Gastroesophageal sphincter (tissue), 4 donors: ENCODE measurements at regions not wholly inside any gene's neighbourhood (a gene's known extent, or its start where the extent isn't known, plus 50 kb on each side); places are given as distances from the start of the nearest gene placed in this dataset.
A peak's percentile ranks its signal among the peaks of the same experiment; 100 is the strongest.

ENCODE experiments used
- ATAC-seq: fragments of 150-250 bp; one replicate; pipeline ENCODE4 v1.9.1; 2016; ENCODE audit warnings: mild to moderate bottlenecking, moderate library complexity
- H3K27ac ChIP-seq, 4 donors: fragments of 200-600 bp; sonication (generic) in 3 of 4; 1 replicate in 3 of 4; 2 replicates in 1 of 4; pipeline ENCODE4 v1.5.1; 2016 to 2019
- H3K27me3 ChIP-seq: fragments of 200-600 bp; sonication (generic); one replicate; pipeline ENCODE4 v1.5.1; 2019
- H3K36me3 ChIP-seq, 2 donors: fragments of 200-600 bp; sonication (generic); one replicate each; pipeline ENCODE4 v1.5.1; 2019; ENCODE audit warnings: control low read depth in 1 of 2
- H3K4me1 ChIP-seq, 3 donors: fragments of 200-600 bp; sonication (generic); 1 replicate in 2 of 3; 2 replicates in 1 of 3; pipeline ENCODE4 v1.5.1; 2016 to 2019; ENCODE audit warnings: control low read depth in 2 of 3
- H3K4me3 ChIP-seq, 2 donors: fragments of 200-600 bp; sonication (generic); one replicate each; pipeline ENCODE4 v1.5.1; 2019; ENCODE audit warnings: mild to moderate bottlenecking in 1 of 2, moderate library complexity in 1 of 2
- H3K9me3 ChIP-seq, 3 donors: fragments of 200-600 bp; sonication (generic); one replicate each; pipeline ENCODE4 v1.5.1; 2017 to 2019; ENCODE audit warnings: control low read depth in 2 of 3
- EP300 ChIP-seq: sonication (generic); formaldehyde crosslinking; IDR thresholded peaks from one replicate; pipeline ENCODE4 v1.6.1; 2017; ENCODE audit warnings: antibody characterized with exemption, mild to moderate bottlenecking
- POLR2A ChIP-seq, 2 donors: fragments of 450-650 bp; IDR thresholded peaks; one replicate each; pipeline ENCODE4 v1.6.1; 2017; ENCODE audit warnings: antibody characterized with exemption in 2 of 2, mild to moderate bottlenecking in 2 of 2, moderate library complexity in 1 of 2
- POLR2AphosphoS5 ChIP-seq: sonication (generic); formaldehyde crosslinking; IDR thresholded peaks from one replicate; pipeline ENCODE4 v1.6.1; 2017; ENCODE audit warnings: antibody characterized with exemption
- WGBS, 2 donors: methylation state at CpG; one replicate each; pipeline ENCODE4 v1.1.5; 2018; ENCODE audit warnings: low coverage in 1 of 2; 5-methylcytosine and 5-hydroxymethylcytosine counted together
- TF ChIP-seq, protein P1 (sequence below), 4 experiments: fragments of 200-600 bp in 2 of 4; fragments of 450-650 bp in 2 of 4; sonication (generic) in 1 of 4; IDR thresholded peaks; one replicate each; pipeline ENCODE4 v1.5.1; 2017 to 2019; ENCODE audit warnings: antibody characterized with exemption in 4 of 4, mild to moderate bottlenecking in 2 of 4, moderate library complexity in 2 of 4

DNA sequence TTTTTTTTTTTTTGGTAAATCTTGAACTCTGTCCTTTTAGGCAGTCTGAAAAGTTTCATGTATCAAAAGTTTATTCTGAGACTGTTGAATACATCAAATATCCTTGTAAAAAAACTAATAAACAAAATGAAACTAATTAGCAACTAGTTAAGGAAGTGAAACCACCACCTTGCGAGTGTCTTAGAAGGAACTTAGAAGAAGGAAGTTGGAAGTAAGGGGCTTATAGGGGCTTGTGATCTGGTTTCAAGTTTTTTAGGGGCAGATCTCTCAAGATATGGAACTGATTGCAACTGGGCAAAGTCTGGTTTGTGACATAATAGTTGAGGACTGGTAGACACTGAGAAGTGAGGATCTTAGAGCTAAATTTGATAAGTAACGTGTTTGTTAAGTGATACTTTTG, 748.8 kb downstream of the C12orf50 start:
- Histone ChIP-seq H3K27ac (no peak overlapping the region), H3K4me1 (no peaks in the 10 kb centered on the region), H3K9me3 (peaks cover 0 to 8% (median 0%) of the 10 kb centered on the region in 3 donors), H3K36me3 (no peaks in the 10 kb centered on the region), H3K4me3 (no peak overlapping the region), H3K27me3 (no peaks in the 10 kb centered on the region)
- ATAC-seq = no peak
- TF ChIP-seq, protein P1, sequence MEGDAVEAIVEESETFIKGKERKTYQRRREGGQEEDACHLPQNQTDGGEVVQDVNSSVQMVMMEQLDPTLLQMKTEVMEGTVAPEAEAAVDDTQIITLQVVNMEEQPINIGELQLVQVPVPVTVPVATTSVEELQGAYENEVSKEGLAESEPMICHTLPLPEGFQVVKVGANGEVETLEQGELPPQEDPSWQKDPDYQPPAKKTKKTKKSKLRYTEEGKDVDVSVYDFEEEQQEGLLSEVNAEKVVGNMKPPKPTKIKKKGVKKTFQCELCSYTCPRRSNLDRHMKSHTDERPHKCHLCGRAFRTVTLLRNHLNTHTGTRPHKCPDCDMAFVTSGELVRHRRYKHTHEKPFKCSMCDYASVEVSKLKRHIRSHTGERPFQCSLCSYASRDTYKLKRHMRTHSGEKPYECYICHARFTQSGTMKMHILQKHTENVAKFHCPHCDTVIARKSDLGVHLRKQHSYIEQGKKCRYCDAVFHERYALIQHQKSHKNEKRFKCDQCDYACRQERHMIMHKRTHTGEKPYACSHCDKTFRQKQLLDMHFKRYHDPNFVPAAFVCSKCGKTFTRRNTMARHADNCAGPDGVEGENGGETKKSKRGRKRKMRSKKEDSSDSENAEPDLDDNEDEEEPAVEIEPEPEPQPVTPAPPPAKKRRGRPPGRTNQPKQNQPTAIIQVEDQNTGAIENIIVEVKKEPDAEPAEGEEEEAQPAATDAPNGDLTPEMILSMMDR (IDR thresholded peaks at IDR 0.05) = no peak
- TF ChIP-seq EP300 = no peak
- TF ChIP-seq POLR2A (IDR thresholded peaks at IDR 0.05) = no peak
- no peak for TF ChIP-seq POLR2AphosphoS5
- WGBS, 2 donors = 42 to 82% methylated on average over 2 of the region's 2 CpGs

DNA sequence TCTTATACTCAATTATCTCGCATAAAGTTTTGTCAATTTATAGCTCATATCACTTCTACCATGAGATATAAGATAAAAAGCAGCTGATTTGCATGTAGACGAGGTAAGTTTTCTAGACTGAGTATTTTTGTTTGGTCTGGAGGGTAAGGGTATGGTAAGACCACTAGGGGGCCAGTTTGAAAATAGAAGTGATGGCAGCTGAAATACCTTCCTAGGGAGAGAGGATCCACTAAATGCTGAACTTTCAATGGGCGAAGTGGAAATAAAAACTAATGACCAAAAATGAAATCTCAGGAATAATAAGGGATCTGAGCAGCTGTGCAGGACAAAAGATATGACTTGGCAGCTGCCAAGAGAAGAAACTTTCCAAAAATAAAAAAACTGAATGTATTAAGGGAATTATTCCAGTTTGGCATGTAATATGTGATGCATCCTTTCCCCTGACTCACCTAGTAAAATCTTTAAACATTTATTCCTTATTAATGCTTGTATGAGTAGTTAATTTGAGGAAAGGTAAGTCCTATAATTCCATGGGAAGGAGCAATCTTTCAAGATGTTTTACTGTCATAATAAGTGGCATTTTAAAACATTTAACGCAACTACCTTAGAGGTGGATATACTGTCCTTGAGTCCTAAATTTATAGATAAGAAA, 754.5 kb downstream of the C12orf50 start:
- Histone ChIP-seq H3K4me1 (no peaks in the 10 kb centered on the region), H3K27me3 (no peaks in the 10 kb centered on the region), H3K27ac (no peak overlapping the region), H3K4me3 (no peak overlapping the region), H3K36me3 (no peaks in the 10 kb centered on the region), H3K9me3 (no peaks in the 10 kb centered on the region)
- WGBS, 2 donors = 66 to 79% methylated on average over 4 of the region's 4 CpGs
- no peak for ATAC-seq
- TF ChIP-seq EP300 = no peak
- TF ChIP-seq, protein P1 (IDR thresholded peaks at IDR 0.05) = peak in 1 of 4 experiments; percentile 28

DNA sequence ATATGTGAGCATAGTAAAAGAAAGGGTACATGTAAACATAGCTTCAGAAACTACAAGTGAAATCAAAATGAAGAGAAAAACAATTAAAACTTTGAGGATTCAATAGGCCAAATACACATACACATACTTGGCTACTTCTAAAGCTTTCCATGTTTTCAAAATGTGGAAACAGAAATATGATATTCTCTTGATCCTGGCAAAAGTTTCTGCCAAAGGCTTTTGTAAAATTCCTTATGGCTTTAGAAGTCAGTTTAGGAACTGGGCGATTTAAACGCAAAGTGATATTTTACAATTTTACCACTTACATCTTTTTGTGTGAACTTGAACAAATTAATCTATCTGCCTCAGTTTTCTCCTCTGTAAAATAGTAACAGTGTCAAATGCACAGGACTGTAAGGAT, 756.4 kb downstream of the C12orf50 start:
- no peak for TF ChIP-seq POLR2AphosphoS5
- no peak for TF ChIP-seq EP300
- TF ChIP-seq, protein P1 (IDR thresholded peaks at IDR 0.05) = no peak
- no peak for TF ChIP-seq POLR2A (IDR thresholded peaks at IDR 0.05)
- Histone ChIP-seq H3K36me3 (no peaks in the 10 kb centered on the region), H3K9me3 (no peaks in the 10 kb centered on the region), H3K4me3 (no peak overlapping the region), H3K27me3 (no peaks in the 10 kb centered on the region), H3K4me1 (no peaks in the 10 kb centered on the region), H3K27ac (no peak overlapping the region)
- no peak for ATAC-seq
- WGBS, 2 donors = 79 to 82% methylated on average over 2 of the region's 2 CpGs

DNA sequence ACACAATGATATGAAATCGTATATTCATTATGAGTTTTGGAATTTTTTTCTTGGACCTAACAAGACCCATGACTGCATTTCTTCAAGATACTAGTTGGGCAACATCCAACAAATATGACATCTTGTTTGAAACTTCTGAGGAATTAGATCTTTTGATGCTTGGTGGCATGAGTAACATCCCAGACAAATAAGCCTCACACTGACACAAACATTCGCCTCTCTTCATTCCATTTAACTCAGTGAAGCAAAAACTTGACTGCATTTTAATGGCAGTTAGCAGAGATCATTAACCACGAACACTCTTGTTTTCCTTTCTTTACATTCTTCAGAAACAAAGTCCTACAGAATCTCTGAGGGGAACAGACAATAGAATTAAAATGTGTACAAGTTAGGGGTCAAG, 758.3 kb downstream of the C12orf50 start:
- WGBS, 2 donors = 30 to 40% methylated on average over 3 of the region's 3 CpGs
- no peaks in the 10 kb centered on the region for H3K4me1 ChIP-seq
- no peak overlapping the region for H3K27ac ChIP-seq
- no peaks in the 10 kb centered on the region for H3K36me3 ChIP-seq
- no peaks in the 10 kb centered on the region for H3K9me3 ChIP-seq
- no peak for ATAC-seq
- no peak overlapping the region for H3K4me3 ChIP-seq
- TF ChIP-seq POLR2AphosphoS5 = no peak
- TF ChIP-seq, protein P1 (IDR thresholded peaks at IDR 0.05) = no peak
- no peaks in the 10 kb centered on the region for H3K27me3 ChIP-seq

DNA sequence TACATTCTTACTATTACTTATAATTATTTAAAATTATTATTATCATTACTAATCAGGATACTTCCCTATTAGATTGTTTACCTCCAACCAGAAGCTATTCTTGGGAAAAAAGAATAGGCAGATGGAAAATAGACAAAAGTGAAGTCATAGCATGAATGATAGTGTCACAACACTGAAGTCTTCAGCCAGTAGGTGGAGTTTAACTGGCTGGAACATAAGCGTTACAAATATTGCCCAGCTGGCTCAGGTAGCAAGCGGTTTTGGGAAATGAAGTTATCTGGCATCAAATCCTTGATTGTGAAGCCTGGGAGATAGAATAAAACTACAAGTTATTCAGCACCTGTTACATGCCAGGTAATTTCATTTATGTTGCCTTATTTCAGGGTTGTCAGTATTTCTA, 762.9 kb downstream of the C12orf50 start:
- no peaks in the 10 kb centered on the region for H3K36me3 ChIP-seq
- H3K9me3 ChIP-seq = no peaks in the 10 kb centered on the region
- TF ChIP-seq EP300 = no peak
- TF ChIP-seq, protein P1 (IDR thresholded peaks at IDR 0.05) = no peak
- TF ChIP-seq POLR2AphosphoS5 = no peak
- no peak for TF ChIP-seq POLR2A (IDR thresholded peaks at IDR 0.05)
- H3K27ac ChIP-seq = no peak overlapping the region
- no peak overlapping the region for H3K4me3 ChIP-seq
- ATAC-seq = no peak
- no peaks in the 10 kb centered on the region for H3K4me1 ChIP-seq
- 47 to 59% methylated on average over 2 of the region's 2 CpGs for WGBS, 2 donors
- H3K27me3 ChIP-seq = no peaks in the 10 kb centered on the region
